ENCODE measurements at regions not wholly inside any gene's neighbourhood (a gene's known extent, or its start where the extent isn't known, plus 50 kb on each side); places are given as distances from the start of the nearest gene placed in this dataset.

DNA sequence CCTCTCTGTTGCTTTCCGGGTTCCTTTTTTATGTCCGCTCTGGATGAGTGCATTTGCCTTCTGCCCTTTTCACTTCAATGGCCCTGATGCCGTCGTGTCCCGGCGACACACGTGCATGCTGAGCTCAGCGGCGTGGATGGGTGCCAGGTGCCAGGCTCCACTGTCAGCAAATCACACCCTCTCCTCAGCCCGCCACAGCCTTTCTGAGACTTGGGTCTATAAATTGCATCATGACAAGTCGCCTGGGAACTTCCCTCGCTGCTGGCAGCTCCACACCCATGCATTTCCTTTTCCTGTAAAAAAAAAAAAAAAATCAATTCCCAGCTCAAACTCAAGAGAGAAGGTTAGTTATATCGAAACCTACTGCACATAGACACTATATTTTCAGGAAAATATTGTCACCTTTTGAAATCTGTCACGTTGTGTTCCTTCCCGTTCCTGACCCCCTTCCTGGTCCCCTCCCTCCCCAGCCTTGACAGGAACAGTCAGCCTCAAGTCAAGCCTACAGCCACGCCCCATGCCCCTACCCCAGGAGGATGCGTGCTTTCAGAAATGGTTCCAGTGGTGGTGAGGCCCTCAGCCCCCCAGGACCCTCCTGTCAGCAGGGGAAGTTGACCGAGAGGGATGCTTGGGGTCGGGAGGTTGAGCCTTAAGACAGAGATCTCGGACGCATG, 110.3 kb upstream of the PTCH1 start:
- Mint-ChIP-seq H3K4me3 (no peak overlapping the region), H3K27ac (no peak overlapping the region), H3K9me3 (peaks cover 2% of the 10 kb centered on the region), H3K27me3 (peaks cover 8% of the 10 kb centered on the region), H3K4me1 (peaks cover 19% of the 10 kb centered on the region), H3K36me3 (ENCODE audit: low read depth) (no peaks in the 10 kb centered on the region)
- ChIA-PET POLR2A (no interaction called here), CTCF (interaction anchor here (0.6 kb wide), 1 partner anchor 253 kb away, joined by 3 read pairs; no protein-coding TSS in a partner anchor)
- peak; percentile 26 for DNase-seq

DNA sequence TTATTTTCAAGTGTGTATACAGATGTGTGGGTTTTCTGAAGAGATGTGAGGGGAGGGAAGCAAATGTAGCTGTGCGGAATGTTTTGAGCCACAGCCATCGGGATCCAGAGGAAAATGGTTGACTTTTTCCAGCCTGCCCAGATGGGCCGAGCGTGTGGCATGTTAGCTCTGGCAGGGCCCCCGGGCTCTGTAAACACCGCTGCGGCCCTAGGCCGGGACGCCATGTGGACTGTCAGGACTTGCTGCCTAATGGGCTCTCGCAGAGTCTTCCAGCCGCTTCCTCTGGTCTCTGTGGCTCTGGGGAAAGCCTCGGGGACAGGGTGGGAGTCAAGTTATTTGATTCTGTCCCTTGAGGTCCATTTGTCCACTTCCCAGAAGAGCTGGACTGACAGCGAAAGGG, 109.6 kb upstream of the PTCH1 start:
- CTCF ChIA-PET = interaction anchor here (0.6 kb wide), 1 partner anchor 254 kb away, joined by 3 read pairs; no protein-coding TSS in a partner anchor
- Mint-ChIP-seq H3K27ac (no peak overlapping the region), H3K27me3 (peaks cover 4% of the 10 kb centered on the region), H3K9me3 (peaks cover 2% of the 10 kb centered on the region), H3K36me3 (ENCODE audit: low read depth) (no peaks in the 10 kb centered on the region), H3K4me1 (peaks cover 19% of the 10 kb centered on the region), H3K4me3 (no peak overlapping the region)
- POLR2A ChIA-PET = no interaction called here
- no peak for DNase-seq

DNA sequence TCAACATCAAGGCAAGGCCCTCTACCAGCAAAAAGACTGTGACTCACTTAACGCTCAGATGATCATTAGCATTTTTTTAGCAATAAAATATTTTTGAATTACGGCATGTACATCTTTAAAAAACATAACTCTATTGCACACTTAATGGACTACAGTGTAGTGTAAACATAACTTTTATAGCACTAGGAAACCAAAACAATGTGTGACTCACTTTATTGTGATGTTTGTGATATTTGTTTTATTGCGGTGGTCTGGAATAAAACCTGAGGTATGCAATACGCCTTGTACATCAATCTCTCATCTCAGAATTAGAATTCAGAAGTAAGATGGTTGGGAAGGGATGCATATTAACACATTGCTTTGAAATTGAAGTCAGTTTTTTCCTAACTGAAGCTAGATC, 106.9 kb upstream of the PTCH1 start:
- POLR2A ChIA-PET = no interaction called here
- CTCF ChIA-PET = interaction anchor here (1.5 kb wide), 1 partner anchor 287 kb away, joined by 3 read pairs; no protein-coding TSS in a partner anchor
- Mint-ChIP-seq H3K27me3 (peaks cover 3% of the 10 kb centered on the region), H3K4me1 (peaks cover 19% of the 10 kb centered on the region), H3K4me3 (no peak overlapping the region), H3K27ac (no peak overlapping the region), H3K36me3 (ENCODE audit: low read depth) (no peaks in the 10 kb centered on the region), H3K9me3 (peaks cover 2% of the 10 kb centered on the region)
- DNase-seq = no peak

DNA sequence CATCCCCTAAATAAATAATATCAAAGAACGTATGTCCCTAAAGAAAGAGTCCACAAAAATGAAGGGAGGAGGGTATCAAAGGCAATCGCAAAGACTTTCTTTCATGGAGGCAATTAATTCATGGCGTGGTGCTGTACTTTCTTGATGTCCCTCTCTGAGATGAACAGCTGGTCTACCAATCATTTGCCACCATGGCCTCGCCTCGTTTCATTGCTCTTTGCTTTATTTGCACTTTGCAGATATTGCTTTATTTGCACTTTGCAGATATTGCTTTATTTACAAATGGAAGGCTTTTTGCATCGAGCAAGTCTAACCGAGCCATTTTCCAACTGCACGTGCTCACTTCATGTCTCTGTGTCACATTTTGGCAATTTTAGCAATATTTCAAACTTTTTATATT, 104.0 kb upstream of the PTCH1 start:
- CTCF ChIA-PET = no interaction called here
- no peaks in the 10 kb centered on the region for H3K9me3 Mint-ChIP-seq
- no peak overlapping the region for H3K27ac Mint-ChIP-seq
- H3K27me3 Mint-ChIP-seq = peaks cover 3% of the 10 kb centered on the region
- H3K4me1 Mint-ChIP-seq = no peaks in the 10 kb centered on the region
- no peak for DNase-seq
- POLR2A ChIA-PET = no interaction called here
- H3K4me3 Mint-ChIP-seq = no peak overlapping the region
- no peaks in the 10 kb centered on the region for H3K36me3 Mint-ChIP-seq (ENCODE audit: low read depth)

DNA sequence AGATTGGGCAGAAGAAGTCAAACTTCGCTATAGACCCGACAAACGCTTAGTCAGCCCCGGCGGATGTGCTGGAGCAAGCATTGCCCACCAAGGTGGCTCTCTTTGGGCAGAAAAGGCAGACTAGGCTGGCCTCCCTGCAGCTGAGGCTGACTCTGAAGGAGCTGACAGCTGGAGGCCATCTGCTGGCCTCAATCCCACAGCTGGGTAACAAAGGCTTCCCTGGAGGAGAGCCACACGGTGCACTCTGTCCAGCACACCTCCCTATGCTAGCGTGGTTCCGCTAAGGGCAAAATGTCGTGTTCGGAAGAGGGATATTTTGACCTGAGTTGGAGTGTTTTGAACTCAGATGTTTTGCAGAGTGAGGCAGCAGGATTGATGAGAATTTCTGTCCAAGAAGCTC, 103.5 kb upstream of the PTCH1 start:
- Mint-ChIP-seq H3K27ac (no peak overlapping the region), H3K36me3 (ENCODE audit: low read depth) (no peaks in the 10 kb centered on the region), H3K27me3 (peaks cover 5% of the 10 kb centered on the region), H3K4me3 (no peak overlapping the region), H3K9me3 (no peaks in the 10 kb centered on the region), H3K4me1 (no peaks in the 10 kb centered on the region)
- ChIA-PET POLR2A (no interaction called here), CTCF (no interaction called here)
- DNase-seq = no peak

DNA sequence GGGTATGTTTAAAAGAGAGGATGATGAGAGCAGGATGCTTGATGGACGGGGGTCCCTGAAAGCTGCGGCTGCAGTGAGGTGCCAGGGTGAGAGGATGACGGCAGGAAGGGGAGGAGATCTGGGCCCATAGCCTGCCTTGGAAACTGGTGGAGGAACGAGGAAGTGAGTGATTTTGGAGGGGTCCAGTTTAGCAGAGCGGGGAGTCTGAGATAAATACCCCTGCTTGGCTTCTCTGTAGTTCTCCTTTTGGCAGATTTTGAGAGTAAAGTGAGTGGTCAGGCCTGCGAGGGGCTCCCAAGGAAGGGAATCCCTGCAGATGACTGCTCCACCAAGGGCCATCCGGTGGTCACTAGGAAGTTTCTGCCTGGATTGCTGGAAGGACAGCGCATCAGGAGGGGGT, 98.5 kb upstream of the PTCH1 start:
- ChIA-PET POLR2A (no interaction called here), CTCF (no interaction called here)
- Mint-ChIP-seq H3K9me3 (no peaks in the 10 kb centered on the region), H3K27me3 (peaks cover 2% of the 10 kb centered on the region), H3K4me1 (no peaks in the 10 kb centered on the region), H3K4me3 (no peak overlapping the region), H3K36me3 (ENCODE audit: low read depth) (no peaks in the 10 kb centered on the region), H3K27ac (no peak overlapping the region)
- DNase-seq = no peak

DNA sequence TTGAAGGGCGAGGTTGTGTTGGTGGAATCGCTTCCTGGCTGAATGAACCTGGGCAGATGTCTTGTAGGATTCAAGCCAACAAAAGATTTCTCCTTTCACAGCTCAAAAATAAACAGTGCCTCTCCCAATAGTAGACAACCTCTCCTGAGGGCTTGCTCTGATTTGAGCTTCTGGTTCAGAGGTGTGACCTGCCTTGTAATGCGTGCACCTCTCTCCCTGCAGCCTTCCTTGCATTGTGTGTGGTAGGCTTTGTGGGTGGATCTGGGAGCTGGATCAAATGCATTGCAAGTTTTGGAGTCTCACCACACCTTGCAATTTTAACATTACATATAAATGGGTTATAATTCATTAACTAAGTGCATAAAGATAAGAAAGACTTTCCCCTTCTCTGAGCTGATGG, 96.9 kb upstream of the PTCH1 start:
- no peak overlapping the region for H3K27ac Mint-ChIP-seq
- no peaks in the 10 kb centered on the region for H3K4me1 Mint-ChIP-seq
- H3K4me3 Mint-ChIP-seq = no peak overlapping the region
- no peaks in the 10 kb centered on the region for H3K36me3 Mint-ChIP-seq (ENCODE audit: low read depth)
- ChIA-PET CTCF (interaction anchor here (1.5 kb wide), 1 partner anchor 604 kb away, joined by 3 read pairs; no protein-coding TSS in a partner anchor), POLR2A (no interaction called here)
- no peaks in the 10 kb centered on the region for H3K9me3 Mint-ChIP-seq
- DNase-seq = no peak
- peaks cover 2% of the 10 kb centered on the region for H3K27me3 Mint-ChIP-seq

DNA sequence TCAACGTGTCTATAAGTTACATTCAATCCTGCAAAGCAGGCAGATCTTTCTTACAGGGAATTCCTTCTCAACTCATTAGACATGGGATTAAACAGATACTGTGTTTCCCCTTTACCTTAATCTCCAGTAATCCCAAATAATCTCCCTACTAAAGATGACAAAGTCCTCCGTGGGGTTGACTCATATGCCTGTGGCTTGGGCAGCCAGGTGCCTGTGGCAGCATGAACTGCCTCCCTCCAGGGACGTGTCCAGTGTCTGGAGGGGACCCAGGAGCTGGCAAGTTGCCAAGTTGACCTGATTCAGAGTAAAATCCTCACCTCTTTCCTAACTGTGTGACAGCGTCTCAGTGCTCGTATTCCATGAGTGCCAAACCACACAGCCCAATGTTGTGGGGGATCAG, 94.6 kb upstream of the PTCH1 start:
- H3K27me3 Mint-ChIP-seq = peaks cover 2% of the 10 kb centered on the region
- H3K36me3 Mint-ChIP-seq (ENCODE audit: low read depth) = no peaks in the 10 kb centered on the region
- H3K4me1 Mint-ChIP-seq = no peaks in the 10 kb centered on the region
- no peaks in the 10 kb centered on the region for H3K9me3 Mint-ChIP-seq
- no peak overlapping the region for H3K27ac Mint-ChIP-seq
- ChIA-PET POLR2A (no interaction called here), CTCF (no interaction called here)
- no peak overlapping the region for H3K4me3 Mint-ChIP-seq
- no peak for DNase-seq

DNA sequence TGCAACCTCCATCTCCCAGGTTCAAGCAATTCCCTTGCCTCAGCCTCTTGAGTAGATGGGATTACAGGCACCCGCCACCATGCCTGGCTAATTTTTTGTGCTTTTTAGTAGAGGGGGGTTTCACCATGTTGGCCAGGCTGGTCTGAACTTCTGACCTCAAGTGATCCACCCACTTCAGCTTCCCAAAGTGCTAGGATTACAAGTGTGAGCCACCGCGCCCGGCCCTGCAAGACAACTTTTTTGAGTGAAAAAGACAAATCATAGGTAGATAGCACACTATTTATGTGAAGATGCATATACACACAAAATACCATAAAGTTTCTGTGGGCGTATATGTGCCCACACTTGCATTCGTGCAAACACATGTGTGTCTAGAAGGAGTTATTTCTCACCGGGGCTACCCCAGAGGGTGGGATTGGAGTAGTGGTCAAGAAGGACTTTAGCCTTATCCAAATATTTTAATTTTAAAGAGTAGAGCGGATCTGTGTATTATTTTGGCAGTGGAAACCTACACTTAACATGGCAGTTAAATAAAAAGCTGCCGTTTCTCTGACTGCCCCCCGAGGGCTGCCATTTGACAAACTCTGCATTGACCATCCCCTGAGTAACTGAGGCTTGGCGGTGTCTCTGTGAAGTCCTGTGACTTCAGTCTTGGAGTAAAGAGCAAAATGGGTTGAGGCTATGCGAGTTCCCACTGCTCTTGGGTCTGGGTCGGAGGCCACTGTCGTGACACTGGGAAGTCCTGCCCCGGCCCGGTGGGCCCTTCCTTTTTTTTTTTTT, 93.4 kb upstream of the PTCH1 start:
- Mint-ChIP-seq H3K36me3 (ENCODE audit: low read depth) (no peaks in the 10 kb centered on the region), H3K27ac (no peak overlapping the region), H3K4me3 (no peak overlapping the region), H3K27me3 (no peaks in the 10 kb centered on the region), H3K9me3 (no peaks in the 10 kb centered on the region), H3K4me1 (no peaks in the 10 kb centered on the region)
- ChIA-PET CTCF (no interaction called here), POLR2A (no interaction called here)
- DNase-seq = no peak

DNA sequence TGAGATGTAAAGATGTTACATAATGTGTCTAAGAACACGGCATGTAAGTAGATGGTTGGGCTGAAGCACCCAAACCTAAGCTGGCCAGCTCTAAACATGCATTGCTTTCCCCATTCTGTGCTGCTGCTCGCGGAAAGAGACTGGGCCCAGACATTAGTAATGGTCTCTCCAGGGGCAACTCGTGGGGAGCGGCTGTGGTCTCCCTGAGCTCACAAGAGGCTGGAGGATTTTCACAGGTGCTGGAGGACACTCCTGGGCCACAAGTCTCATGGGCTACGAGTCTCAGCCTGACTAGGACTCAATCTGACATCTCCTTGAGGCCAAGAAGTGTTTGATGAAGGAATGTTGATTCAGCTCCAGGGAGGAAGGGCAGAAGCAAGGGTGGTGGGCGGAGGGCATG, 92.7 kb upstream of the PTCH1 start:
- no peaks in the 10 kb centered on the region for H3K9me3 Mint-ChIP-seq
- no peaks in the 10 kb centered on the region for H3K4me1 Mint-ChIP-seq
- no peaks in the 10 kb centered on the region for H3K27me3 Mint-ChIP-seq
- POLR2A ChIA-PET = no interaction called here
- no peak overlapping the region for H3K4me3 Mint-ChIP-seq
- no peak overlapping the region for H3K27ac Mint-ChIP-seq
- no peaks in the 10 kb centered on the region for H3K36me3 Mint-ChIP-seq (ENCODE audit: low read depth)
- no peak for DNase-seq
- CTCF ChIA-PET = interaction anchor here (0.6 kb wide), 1 partner anchor 50 kb away, joined by 4 read pairs; no protein-coding TSS in a partner anchor

DNA sequence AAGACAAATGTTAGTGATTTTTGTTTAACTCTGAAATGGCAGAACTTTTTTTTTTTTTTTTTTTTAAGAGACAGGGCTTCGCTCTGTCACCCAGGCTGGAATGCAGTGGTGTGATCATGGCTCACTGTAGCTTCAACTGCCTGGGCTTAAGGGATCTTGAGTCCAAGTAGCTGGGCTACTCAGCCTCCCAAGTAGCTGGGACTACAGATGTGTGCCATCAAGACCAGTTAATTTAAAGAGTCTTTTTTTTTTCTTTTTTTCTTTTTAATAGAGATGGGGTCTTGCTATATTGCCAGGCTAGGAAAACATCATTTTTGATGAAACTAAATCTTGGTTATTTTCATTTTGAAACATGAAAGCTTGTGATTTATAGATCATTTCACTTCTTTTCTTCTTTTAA, 91.6 kb upstream of the PTCH1 start:
- Mint-ChIP-seq H3K4me3 (no peak overlapping the region), H3K27me3 (no peaks in the 10 kb centered on the region), H3K27ac (no peak overlapping the region), H3K9me3 (no peaks in the 10 kb centered on the region), H3K36me3 (ENCODE audit: low read depth) (no peaks in the 10 kb centered on the region), H3K4me1 (no peaks in the 10 kb centered on the region)
- ChIA-PET CTCF (no interaction called here), POLR2A (no interaction called here)
- DNase-seq = no peak

DNA sequence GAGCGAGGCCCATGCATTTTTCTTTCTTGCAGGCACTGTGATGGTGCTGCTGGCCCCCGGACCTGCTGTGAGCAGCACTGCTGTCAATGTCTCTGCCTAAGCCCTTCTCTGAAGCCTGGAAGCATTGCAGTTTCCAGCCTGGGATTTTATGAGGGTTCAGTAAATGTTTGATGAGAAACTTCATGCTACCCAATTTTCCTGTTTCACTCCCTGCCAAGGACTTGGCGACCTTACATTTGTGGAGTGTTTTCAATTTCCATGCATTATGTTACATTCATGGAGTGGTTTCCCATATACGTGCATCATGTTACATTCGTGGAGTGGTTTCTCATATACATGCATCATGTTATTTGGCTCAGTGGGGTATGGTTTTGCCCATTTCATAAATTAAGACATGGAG, 90.7 kb upstream of the PTCH1 start:
- Mint-ChIP-seq H3K36me3 (ENCODE audit: low read depth) (no peaks in the 10 kb centered on the region), H3K27me3 (no peaks in the 10 kb centered on the region), H3K27ac (no peak overlapping the region), H3K4me1 (no peaks in the 10 kb centered on the region), H3K4me3 (no peak overlapping the region), H3K9me3 (no peaks in the 10 kb centered on the region)
- DNase-seq = no peak
- CTCF ChIA-PET = no interaction called here
- POLR2A ChIA-PET = no interaction called here

DNA sequence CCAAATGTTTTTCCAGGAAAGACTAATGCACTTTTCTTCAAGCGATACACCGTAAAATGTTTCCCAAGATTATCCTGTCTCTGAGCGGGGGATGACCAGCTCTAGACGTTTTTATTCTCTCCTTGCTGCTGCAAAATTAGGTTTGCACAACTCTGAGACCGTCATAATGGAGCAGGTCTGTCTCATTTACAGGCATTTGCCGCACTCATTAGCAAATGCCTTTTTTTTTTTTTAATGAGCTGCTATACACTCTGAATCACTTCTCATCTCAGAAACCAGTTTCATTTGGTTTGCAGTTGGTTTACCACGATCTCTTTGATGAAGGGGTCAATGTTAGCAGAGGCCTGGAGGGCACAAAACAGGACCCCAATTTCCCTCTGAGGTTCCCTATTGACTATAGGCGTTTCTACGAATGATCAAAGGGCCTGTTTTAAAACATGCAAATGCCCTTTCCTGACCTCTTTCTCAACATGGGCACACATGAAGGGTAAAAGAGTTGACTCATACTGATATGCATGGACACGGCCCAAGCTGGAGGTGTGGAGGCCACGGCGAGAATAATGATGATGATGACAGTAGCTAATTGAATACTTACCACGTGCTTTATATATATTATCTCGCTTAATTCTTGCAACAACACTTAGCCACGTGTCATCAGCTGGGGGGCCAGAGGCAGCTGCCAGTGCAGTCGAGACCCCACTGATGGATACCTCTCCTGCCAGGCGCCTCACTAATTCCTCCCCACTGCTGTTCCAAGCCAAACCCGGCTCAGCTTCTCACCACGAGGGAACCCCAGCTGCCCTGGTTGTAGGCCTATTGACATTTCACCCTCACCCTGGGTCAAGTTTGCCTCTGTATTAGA, 89.9 kb upstream of the PTCH1 start:
- no peak for DNase-seq
- ChIA-PET POLR2A (no interaction called here), CTCF (no interaction called here)
- Mint-ChIP-seq H3K4me3 (no peak overlapping the region), H3K27me3 (no peaks in the 10 kb centered on the region), H3K36me3 (ENCODE audit: low read depth) (no peaks in the 10 kb centered on the region), H3K27ac (no peak overlapping the region), H3K4me1 (no peaks in the 10 kb centered on the region), H3K9me3 (no peaks in the 10 kb centered on the region)

Data from activated CD4-positive, alpha-beta memory T cell treated with anti-CD3 and anti-CD28 coated beads, Interleukin-2, amount 10 ng/mL, durations not matched to agents 7 days and 5 days (primary cell).